ENCODE measurements at regions not wholly inside any gene's neighbourhood (a gene's known extent, or its start where the extent isn't known, plus 50 kb on each side); places are given as distances from the start of the nearest gene placed in this dataset.

DNA sequence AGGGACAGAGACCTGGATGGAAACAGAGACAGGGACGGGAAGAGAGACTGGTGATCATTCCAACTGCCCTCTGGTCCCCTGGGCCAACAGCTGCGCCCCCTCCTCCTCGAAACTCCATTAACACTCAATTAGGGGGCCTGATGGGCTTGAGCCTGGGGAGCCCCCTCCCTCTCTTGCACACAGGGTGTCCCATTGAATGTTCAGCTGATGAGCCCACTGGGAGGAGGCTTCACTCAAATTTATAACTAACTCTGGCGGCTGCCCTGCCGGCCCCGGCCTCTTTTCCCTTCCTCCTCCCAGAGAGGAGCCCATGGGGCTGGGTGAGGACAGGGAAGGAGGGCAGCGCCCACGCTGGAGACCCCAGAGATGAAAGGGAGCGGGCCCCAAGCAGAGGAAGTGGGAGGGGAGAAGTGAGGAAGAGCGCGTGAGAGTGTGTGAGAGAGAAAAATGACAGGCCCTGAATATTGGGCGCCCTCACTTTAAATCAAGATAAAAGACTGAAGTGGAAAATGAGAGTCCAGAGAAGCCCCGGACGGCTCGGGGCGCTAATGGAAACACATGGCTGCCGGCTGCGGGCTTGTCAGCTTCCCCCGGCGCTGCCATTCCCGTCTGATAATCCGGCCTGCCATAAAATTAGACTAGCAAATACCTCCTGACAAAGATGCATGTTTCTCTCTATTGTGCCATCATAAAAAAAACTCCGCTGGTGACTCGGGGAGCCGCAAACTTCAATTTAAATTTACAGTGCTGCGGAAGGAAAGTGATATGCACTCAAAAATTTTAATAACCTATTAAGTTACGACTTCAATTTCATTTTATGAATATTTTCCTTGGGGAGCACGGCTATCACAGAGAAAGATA is 58.0 kb upstream of the PAX2 start:
- Histone ChIP-seq H3K9me2 (ENCODE audit: insufficient read depth, low read length) (no peaks in the 10 kb centered on the region), H3F3A (ENCODE audit: insufficient read depth, low read length, poor library complexity, severe bottlenecking) (no peaks in the 10 kb centered on the region), H3K4me3 (ENCODE audit: low read length) (no peak overlapping the region), H3K9me3 (ENCODE audit: low read length) (no peaks in the 10 kb centered on the region), H3K27me3 (ENCODE audit: insufficient read depth, low read depth, low read length) (peaks cover 89% of the 10 kb centered on the region), H2AFZ (ENCODE audit: low read depth, low read length) (no peak overlapping the region), H4K20me1 (ENCODE audit: insufficient read depth) (no peaks in the 10 kb centered on the region), H3K9ac (ENCODE audit: low read length) (no peak overlapping the region), H3K27ac (ENCODE audit: low read length) (no peak overlapping the region), H3K4me2 (ENCODE audit: low read length) (no peak overlapping the region), H3K79me2 (replicated peaks; ENCODE audit: insufficient read depth, low read length) (no peaks in the 10 kb centered on the region), H3K36me3 (ENCODE audit: insufficient read depth, low read length) (no peaks in the 10 kb centered on the region)
- no peak for TF ChIP-seq SMC3 (conservative IDR thresholded peaks at IDR 0.05; ENCODE audit: poor library complexity)
- no peak for TF ChIP-seq EP300 (conservative IDR thresholded peaks at IDR 0.05; ENCODE audit: poor library complexity, severe bottlenecking)
- no peak for TF ChIP-seq RAD21 (conservative IDR thresholded peaks at IDR 0.05)
- no peak for TF ChIP-seq MXI1 (conservative IDR thresholded peaks at IDR 0.05; ENCODE audit: poor library complexity, severe bottlenecking)
- no peak for TF ChIP-seq CTCF (IDR thresholded peaks at IDR 0.05; ENCODE audit: poor library complexity, severe bottlenecking)
- TF ChIP-seq POLR2AphosphoS5 (IDR thresholded peaks at IDR 0.05): no peak
- no peak for TF ChIP-seq REST (IDR thresholded peaks at IDR 0.05; ENCODE audit: borderline replicate concordance)
- no peak for TF ChIP-seq EZH2 (IDR thresholded peaks at IDR 0.05; ENCODE audit: borderline replicate concordance, insufficient read depth, low read length, poor library complexity, severe bottlenecking)
- no peak for TF ChIP-seq TAF1 (IDR thresholded peaks at IDR 0.05; ENCODE audit: low read depth)

GRCh38 chr10:100688201-100688600 is 57.2 kb upstream of the PAX2 start:
- no peaks in the 10 kb centered on the region for H4K20me1 ChIP-seq (ENCODE audit: insufficient read depth)
- no peak overlapping the region for H3K27ac ChIP-seq (ENCODE audit: low read length)
- peaks cover 84% of the 10 kb centered on the region for H3K27me3 ChIP-seq (ENCODE audit: insufficient read depth, low read depth, low read length)
- no peaks in the 10 kb centered on the region for H3K36me3 ChIP-seq (ENCODE audit: insufficient read depth, low read length)
- H2AFZ ChIP-seq (ENCODE audit: low read depth, low read length): no peak overlapping the region
- no peak overlapping the region for H3K4me2 ChIP-seq (ENCODE audit: low read length)
- H3K4me3 ChIP-seq (ENCODE audit: low read length): no peak overlapping the region
- no peaks in the 10 kb centered on the region for H3K9me3 ChIP-seq (ENCODE audit: low read length)
- no peaks in the 10 kb centered on the region for H3K79me2 ChIP-seq (replicated peaks; ENCODE audit: insufficient read depth, low read length)
- H3F3A ChIP-seq (ENCODE audit: insufficient read depth, low read length, poor library complexity, severe bottlenecking): no peaks in the 10 kb centered on the region
- no peaks in the 10 kb centered on the region for H3K9me2 ChIP-seq (ENCODE audit: insufficient read depth, low read length)
- H3K9ac ChIP-seq (ENCODE audit: low read length): no peak overlapping the region
- TF ChIP-seq EZH2 (IDR thresholded peaks at IDR 0.05; ENCODE audit: borderline replicate concordance, insufficient read depth, low read length, poor library complexity, severe bottlenecking) (no peak), MXI1 (conservative IDR thresholded peaks at IDR 0.05; ENCODE audit: poor library complexity, severe bottlenecking) (no peak), TAF1 (IDR thresholded peaks at IDR 0.05; ENCODE audit: low read depth) (no peak), SMC3 (conservative IDR thresholded peaks at IDR 0.05; ENCODE audit: poor library complexity) (no peak), CTCF (IDR thresholded peaks at IDR 0.05; ENCODE audit: poor library complexity, severe bottlenecking) (no peak), EP300 (conservative IDR thresholded peaks at IDR 0.05; ENCODE audit: poor library complexity, severe bottlenecking) (no peak), POLR2AphosphoS5 (IDR thresholded peaks at IDR 0.05) (no peak), REST (IDR thresholded peaks at IDR 0.05; ENCODE audit: borderline replicate concordance) (no peak), RAD21 (conservative IDR thresholded peaks at IDR 0.05) (no peak)

All from neural cell (in vitro differentiated cells).